SK-N-SH (cell line): ENCODE measurements at regions not wholly inside any gene's neighbourhood (a gene's known extent, or its start where the extent isn't known, plus 50 kb on each side); places are given as distances from the start of the nearest gene placed in this dataset.

Experiments
- EP300 ChIP-seq, 2 experiments: IDR thresholded peaks; 2 replicates each; pipeline versions ENCODE4 v1.4.0 to v1.6.1; 2012; ENCODE audit warnings: borderline replicate concordance in 1 of 2, low read depth in 1 of 2, low read length in 1 of 2
- FOXM1 ChIP-seq: IDR thresholded peaks from 2 replicates; pipeline ENCODE4 v1.4.0; 2012; ENCODE audit warnings: low read depth, mild to moderate bottlenecking
- TEAD4 ChIP-seq: IDR thresholded peaks from 2 replicates; pipeline ENCODE4 v1.4.0; 2012; ENCODE audit warnings: mild to moderate bottlenecking, borderline replicate concordance; ENCODE audit not compliant: insufficient read depth
- TF ChIP-seq, protein P1 (sequence below): fragments of 200-600 bp; sonication (generic); IDR thresholded peaks from 2 replicates; pipeline ENCODE4 v1.6.1; 2017; ENCODE audit warnings: antibody characterized with exemption, mild to moderate bottlenecking, moderate library complexity

DNA sequence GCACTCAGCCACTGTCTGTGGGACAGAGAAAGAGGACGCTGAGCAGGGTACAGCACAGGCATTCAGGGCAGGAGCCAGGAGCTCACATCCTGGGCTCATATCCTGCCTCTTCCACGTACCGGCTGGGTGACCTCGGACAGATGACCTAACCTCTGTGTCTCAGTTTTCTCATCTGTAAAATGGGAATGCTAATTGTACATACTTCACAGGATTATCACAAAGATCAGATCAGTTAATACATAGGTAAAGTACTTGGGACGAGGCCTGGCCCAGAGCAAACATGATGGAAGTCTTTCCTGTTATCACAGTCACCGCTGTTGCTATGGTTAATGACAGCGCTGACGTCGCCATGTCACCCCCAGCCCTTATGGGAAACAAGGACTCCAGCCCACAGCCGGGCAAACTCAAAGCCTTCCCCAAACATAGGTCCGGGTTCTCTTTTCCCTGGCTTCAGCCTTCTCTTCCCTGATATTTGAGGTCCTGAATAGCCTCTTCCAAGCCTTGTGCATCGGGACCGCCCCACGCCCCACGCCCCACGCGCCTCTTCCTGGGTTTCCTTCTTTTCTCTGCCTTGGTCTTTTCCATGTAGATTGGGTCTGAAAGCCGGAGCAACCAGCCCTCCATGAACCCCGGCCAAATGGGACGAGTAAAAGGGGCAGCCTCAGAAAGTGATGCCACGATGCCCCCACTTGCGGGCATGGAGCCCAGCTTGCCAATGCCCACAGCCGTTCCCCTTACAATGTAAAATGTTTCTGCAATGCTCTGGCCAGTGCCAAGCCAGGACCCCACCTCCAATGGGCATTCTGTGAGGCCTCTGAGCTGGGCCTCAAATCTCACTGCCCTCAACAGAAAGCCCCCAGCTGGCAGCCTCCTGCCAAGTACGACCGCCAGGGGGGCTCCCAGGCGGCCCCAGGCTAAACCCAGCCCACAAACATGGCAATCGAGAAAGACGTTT is 125.4 kb downstream of the RFLNA start:
- TF ChIP-seq, protein P1, sequence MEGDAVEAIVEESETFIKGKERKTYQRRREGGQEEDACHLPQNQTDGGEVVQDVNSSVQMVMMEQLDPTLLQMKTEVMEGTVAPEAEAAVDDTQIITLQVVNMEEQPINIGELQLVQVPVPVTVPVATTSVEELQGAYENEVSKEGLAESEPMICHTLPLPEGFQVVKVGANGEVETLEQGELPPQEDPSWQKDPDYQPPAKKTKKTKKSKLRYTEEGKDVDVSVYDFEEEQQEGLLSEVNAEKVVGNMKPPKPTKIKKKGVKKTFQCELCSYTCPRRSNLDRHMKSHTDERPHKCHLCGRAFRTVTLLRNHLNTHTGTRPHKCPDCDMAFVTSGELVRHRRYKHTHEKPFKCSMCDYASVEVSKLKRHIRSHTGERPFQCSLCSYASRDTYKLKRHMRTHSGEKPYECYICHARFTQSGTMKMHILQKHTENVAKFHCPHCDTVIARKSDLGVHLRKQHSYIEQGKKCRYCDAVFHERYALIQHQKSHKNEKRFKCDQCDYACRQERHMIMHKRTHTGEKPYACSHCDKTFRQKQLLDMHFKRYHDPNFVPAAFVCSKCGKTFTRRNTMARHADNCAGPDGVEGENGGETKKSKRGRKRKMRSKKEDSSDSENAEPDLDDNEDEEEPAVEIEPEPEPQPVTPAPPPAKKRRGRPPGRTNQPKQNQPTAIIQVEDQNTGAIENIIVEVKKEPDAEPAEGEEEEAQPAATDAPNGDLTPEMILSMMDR: no peak
- TF ChIP-seq EP300 (IDR thresholded peaks at IDR 0.05; ENCODE audit: borderline replicate concordance in 1 of 2, low read depth in 1 of 2, low read length in 1 of 2) (no peak), TEAD4 (no peak), FOXM1 (no peak)
